ENCODE measurements at regions not wholly inside any gene's neighbourhood (a gene's known extent, or its start where the extent isn't known, plus 50 kb on each side); places are given as distances from the start of the nearest gene placed in this dataset.
"Not testable (repeated sequence)": the region's sequence is repeated elsewhere in the genome, so short reads cannot be mapped to it uniquely, and the experiment has no call there.

DNA sequence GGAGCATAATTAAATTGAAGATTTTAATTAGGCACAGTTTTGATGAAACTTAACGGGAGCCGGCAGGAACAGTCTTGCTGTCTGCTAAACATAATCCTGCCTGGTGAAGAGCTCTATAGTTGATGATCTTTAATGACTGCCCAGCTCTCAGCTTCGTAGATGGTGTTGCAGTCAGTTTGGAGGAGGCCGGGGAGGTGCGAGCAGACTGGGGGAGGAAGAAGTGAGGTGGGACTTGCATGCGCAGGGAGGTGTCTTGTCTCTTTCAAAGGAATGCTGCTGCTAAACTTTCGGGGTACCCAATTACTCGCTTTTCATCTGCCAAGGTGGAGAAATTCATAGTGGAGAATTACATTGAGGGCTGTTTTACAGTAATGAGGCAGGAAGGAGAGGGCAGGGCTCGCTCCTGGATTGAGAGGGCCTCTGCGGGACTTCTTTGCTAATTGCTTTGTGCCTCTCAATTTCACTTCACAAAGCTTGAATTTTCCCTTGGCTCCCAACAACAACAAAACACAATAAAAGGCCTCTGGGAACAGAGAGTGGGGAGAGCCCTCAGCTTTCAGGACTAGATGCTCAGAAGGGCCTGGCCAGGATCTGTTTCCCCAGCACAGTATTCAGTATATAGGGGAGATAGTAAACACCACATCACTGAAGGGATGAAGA lies 257.9 kb upstream of the ADRA1B start:
- DNase-seq, result no peak

DNA sequence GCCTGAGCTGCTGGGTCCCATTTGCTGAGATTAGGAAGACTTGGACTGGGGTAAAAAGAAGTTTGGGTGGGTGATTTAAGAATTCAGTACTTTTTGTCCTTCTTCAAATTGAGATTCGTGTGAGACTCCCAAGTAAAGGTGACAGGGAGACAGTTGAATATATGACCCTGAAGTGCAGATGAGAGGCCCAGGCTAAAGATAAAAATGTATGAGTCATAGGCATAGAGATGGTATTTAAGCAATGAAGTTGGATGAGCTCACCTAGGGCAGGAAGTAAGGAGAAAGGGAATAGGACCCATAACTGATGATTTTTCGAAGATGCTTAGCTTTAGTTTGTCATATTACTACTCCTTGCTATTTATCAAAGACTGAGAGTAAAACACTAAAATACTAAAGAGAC lies 255.9 kb upstream of the ADRA1B start:
- no peak for DNase-seq

DNA sequence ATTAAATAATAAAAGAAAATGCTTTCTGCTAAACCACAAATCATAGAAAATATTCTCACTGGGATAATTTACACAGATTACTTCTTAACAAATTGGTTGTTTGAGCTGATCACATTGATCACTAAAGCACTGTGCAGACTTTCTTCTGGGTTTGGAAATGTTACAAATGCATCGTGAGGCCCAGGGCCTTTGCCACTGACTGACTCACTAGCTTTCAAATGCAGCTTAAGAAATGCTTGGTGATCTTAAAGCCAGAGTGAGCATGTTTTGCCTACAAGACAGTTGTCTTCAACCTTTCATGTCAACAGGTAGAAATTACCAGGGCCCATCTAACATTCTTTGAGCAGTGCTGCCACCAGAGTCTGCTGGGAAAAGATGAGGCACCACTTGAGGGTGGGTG lies 252.3 kb upstream of the ADRA1B start:
- DNase-seq, result no peak

DNA sequence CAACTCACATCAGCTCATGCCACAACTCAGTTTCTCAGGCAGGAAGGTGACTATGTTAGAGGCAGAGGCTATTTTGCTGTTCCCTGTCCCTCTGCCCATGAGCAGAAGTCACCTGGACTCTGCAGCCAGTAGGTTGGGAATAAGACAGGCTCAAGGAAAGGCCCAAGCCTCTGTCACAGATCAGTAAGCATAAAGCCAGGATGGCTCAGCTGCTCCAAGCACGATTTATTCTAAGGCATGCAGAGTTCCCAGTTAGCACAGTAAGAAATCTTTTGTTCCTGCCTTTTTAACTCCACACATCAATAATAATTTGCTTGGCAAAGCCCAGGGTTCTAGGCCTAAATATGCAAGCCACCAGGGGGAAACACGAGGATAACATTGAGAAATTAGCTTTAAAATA lies 249.0 kb upstream of the ADRA1B start:
- DNase-seq, result no peak

DNA sequence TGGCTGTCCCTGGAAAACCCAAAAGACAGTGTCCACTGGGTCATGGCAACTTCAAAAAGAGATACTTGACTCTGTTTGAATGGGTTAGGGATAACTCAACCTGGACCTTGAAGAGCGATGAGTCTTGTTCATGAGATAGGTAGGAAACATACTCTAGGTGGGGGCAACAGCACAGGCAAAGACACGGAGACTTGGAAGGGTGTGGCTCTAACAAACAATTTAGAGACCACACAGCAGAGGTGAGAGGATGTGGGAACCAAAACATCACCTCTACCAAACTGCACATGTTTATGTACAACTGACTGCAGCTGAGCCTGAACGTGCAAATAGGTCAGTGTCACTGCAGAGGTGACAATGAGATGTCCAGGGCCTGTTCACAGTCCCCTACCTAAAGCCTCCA lies 247.7 kb upstream of the ADRA1B start:
- no peak for DNase-seq

DNA sequence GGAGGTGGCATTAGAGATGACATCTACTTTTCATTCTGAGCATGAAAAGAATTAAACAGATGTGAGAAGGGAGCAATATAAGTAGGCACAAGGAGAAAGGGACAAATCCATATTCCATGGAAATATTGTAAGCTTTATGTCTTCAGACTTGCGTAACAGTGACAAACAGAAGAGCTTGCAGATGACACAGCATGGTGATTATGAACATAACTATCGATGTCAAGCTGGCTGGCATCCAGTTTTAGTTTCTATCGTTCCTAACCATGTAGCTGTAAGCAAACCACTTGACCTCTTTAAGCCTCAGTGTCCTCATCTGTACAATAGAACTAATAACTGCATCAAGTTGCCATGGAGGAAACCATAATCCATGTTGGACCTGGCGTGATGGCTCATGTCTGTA lies 246.7 kb upstream of the ADRA1B start:
- DNase-seq, result no peak

DNA sequence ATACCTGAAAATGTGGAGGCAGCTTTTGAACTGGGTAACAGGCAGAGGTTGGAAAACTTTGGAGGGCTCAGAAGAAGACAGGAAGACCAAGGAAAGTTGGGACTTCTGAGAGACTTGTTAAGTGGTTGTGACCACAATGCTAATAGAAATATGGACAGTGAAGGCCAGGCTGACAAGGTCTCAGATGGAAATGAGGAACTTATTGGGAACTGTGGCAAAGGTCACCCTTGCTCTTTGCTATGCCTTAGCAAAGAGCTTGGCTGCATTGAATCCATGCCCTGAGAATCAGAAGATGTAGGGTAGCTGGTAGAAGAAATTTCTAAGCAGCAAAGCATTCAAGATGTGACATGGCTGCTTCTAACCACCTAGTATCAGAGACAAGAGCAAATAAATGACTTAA lies 244.4 kb upstream of the ADRA1B start:
- DNase-seq, result no peak

DNA sequence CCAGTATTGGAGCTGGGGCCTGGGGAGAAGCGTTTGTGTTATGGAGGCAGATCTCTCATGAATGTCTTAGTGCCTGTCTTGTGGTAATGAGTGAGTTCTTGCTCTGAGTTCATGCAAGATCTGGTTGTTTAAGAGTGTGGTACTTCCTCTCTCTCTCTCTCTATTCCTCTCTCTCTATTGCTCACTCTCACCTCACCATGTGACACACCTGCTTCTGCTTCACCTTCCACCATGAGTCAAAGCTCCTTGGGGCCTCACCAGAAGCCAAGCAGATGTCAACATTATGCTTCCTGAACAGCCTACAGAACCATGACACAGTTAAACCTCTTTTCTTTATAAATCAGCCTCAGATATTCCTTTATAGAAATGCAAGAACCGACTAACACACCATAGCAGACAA lies 242.7 kb upstream of the ADRA1B start:
- DNase-seq, result no peak

DNA sequence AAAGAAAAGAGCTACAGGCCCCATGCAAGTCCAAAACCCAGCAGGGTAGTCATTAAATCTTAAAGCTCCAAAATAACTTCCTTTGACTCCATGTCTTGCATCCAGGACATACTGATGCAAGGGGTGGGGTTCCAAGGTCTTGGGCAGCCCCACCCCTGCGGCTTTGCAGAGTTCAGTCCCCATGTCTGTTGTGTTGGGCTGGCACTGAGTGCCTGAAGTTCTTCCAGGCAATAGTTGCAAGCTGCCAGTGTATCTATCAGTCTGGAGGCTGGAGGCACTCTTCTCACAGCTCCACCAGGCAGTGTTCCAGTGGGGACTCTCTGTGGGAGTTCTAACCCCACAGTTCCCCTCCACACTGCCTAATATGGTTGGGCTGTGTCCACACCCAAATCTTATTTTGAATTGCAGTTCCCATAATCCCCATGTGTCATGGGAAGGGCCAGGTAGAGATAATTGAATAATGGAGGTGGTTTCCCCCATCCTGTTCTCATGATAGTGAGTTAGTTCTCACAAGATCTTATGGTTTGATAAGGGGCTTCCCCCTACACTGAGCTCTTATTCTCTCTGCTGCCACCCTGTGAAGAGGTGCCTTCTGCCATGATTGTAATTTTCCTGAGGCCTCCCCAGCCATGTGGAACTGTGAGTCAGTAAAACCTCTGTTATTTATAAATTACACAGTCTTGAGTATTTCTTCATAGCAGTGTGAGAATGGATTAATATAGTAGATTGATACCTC lies 237.5 kb upstream of the ADRA1B start:
- no peak for DNase-seq

DNA sequence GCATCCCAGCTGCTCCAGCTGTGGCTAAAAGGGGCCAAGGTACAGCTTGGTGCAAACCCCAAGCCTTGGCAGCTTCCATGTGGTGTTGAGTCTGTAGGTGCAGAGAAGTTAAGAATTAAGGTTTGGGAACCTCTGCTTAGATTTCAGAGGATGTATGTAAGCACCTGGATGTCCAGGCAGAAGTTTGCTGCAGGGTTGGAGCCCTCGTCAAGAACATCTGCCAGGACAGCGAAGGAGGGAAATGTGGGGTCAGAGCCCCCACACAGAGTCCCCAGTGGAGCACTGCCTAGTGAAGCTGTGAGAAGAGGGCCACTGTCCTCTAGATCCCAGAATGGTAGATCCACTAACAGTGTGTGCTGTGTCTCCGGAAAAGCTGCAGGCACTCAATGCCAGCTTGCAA lies 236.2 kb upstream of the ADRA1B start:
- no peak for DNase-seq

DNA sequence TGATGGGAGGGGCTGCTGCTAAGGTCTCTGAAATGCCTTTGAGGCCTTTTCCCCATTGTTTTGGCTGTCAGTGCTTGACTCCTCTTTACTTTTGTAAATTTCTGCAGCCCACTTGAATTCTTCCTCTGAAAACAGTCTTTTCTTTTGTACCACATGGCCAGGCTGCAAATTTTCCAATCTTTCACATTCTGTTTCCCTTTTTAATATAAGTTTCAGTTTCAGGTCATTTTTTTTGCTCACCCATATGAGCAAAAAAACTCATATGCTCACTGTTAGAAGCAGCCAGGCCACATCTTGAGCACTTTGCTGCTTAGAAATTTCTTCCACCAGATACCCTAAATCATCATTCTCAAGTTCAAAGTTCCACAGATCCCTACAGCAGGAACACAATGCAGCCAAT lies 234.6 kb upstream of the ADRA1B start:
- no peak for DNase-seq

DNA sequence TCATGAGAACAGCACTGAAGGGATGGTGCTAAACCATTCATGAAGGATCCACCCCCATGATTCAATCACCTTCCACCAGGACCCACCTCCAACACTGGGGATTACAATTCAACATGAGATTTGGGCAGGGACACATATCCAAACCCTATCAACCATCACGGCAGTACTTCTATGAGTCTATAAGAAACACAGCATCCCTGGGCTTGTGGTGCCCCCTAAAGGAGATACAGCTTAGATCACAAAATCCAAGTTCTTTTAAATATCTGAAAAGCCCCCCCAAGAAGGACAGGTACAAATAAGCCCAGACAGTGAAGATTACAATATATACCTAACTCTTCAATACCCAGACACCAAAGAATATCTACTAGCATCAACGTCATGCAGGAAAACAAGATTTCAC lies 233.7 kb upstream of the ADRA1B start:
- DNase-seq, result no peak

DNA sequence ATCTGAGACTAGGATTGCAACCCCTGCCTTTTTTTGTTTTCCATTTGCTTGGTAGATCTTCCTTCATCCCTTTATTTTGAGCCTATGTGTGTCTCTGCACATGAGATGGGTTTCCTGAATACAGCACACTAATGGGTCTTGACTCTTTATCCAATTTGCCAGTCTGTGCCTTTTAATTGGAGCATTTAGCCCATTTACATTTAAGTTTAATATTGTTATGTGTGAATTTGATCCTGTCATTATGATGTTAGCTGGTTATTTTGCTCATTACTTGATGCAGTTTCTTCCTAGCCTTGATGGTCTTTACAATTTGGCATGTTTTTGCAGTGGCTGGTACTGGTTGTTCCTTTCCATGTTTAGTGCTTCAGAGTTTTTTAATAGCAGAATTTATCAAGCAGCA lies 228.4 kb upstream of the ADRA1B start:
- not testable (repeated sequence) for DNase-seq

DNA sequence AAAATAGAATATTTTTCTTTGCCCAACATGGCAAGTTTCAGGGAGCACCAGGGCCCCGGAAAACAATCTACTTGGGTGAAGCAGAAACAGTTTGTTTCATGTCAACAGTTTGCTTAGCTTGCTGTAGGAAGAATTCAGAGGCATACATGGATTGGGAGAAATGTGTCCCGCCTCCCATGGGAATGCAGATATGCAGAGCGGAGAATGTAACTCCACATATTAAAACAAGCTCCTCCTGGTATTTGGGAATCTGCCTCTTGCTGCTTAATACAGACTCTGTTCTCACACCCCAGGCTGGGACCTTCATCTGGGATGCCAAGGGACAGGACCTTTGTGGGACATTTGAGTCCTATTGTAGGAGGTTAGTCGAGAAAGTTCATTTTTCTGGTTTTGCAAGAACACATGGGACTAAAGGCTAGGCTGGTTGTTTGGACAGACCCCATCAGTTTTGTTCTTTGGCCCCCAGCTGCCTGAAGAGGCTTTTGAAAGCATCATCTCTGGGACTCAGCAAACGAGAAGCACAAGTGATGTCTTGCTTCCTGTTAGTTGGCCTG lies 220.5 kb upstream of the ADRA1B start:
- DNase-seq, result no peak

DNA sequence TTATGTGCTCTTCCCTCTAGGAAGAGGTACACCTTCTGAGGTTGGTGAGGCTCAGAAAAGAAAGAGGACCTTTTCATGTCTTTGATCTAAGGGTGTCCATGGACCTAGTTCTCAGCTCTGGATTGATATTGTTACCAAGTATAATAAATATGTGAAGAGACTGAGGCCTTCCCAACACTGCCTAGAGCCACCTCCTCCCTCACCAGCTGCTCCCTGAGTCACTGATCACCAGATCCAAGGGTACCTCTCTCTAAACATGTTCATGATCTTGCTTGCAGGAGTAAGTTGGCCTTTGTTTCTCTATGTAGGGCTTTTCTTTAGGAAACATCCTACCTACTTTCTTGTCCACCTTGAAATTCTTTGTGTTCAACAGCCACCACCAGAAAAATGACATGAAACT lies 218.8 kb upstream of the ADRA1B start:
- DNase-seq, result no peak

DNA sequence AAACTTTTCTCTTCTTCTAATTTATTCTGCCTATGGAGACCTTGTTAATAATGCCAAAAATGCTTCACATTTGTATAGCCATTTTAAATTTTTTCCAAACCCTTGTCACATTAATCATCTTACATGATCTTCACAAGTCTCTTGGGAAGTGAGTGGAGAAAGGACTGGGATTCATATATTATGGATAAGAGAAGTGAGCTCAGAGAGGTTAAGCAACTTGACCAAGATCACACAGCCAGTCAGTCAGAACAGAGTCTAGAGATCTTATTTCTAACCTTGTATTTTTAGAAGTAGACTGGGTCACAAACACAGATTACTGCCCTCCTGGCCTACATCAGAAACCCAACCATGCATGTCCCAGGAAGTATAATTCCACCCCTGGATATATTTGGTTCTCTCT lies 218.0 kb upstream of the ADRA1B start:
- DNase-seq, result no peak

DNA sequence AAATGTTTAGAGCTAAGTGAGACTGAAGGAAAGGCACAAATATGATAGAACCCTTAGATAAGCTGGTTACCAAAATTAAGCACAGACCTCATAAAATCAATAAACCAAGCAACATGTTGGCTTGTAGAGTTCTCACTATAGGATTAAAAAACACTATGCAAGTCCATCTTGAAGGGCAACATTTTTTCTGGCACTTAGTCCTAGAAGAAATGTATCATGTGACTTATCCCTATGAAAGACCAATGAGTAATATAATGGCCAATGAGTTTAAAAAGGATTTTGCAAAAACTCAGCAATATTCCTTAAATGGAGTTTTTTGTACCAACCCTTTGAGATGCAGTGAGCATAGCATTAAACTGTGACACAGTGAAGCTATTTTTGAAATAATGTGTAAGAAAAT lies 216.3 kb upstream of the ADRA1B start:
- no peak for DNase-seq

DNA sequence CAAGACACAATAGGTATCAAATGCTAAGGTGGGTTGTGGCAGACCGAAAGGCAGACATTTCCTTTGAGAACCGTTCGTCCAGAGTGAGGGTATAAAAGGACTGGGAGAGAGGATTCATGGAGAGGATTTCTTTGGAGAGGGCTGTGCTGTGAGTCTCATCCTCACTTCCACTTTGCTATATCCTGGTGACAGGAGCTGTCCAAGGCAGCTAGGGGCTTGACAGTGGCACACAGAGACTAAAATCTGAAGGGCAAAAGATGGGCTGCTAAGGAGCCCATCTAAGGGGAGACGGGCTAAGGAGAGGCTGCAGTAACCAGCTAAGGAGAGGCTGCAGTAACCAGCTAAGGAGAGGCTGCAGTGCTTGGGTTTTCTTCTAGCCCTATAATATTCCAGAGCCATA lies 214.0 kb upstream of the ADRA1B start:
- DNase-seq, result no peak

DNA sequence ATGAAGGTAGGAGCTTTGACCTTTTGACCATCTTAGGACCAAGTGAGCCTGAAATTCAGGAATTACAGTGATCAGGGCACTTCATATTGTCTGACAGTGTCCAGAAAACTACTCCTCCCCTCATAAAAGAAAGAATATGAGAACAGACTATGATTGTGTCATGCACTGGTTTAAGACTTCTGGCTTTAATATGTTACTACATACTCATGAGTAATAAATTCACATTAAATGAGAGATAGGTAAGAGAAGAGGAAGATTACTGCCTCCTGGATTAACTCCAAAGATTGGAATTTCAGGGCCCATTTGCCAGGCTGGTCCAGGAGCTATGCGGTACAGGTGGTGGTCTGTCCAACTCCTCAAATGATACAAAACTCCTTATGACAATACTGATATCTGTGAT lies 213.5 kb upstream of the ADRA1B start:
- DNase-seq, result no peak

DNA sequence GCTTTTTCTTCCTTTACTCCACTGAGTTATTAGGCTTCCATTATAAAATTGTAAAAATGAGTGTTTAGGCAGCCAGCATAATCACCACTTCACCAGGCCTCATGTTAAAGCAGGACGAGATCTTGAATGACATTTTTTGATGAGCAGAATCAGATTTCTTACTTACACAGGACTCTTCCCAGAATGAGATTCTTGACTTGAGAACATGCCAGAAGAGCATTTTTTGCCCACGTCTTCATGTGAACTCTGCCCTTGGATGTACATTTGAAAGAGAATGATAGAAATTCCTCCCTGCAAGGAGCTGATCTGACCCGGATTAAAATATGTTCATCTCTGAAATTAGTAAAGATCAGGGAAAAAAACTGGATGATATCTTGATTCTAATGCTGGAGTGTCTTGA lies 212.1 kb upstream of the ADRA1B start:
- no peak for DNase-seq

DNA sequence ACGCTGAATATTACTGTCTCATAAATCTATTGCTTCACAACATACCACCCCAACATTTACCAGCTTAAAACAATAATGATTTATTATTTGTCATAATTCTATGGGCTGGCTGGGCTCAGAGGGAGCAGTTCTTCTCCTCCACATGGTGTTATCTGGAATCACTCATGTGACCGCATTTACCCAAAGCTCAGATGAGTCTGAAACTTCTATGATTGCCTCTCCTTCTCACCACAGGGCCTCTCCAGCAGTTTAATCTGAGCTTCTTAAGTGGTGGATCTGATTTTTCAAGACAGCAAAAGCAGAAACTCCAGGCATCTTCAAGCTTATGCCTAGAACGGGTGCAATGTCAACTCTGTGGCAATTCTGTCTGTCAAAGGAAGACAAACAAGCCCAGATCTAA lies 210.3 kb upstream of the ADRA1B start:
- no peak for DNase-seq

DNA sequence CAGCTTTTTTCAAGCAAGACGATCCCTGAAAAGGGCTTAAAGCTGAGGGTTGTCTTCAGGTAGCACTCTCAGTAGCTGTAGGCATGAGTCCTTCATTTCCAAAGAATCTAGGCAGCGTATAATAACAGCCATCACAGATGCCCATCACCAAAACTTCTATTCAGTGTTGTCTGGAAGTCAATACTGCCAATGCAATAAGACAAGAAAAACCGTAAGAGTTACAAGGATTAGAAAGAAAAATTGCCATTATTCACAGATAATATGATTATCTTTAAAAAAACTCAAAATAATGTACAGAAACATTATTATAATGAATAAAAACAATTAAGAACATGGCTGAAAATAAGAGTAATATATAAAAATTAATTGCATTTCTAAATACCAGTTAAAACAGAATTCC lies 208.2 kb upstream of the ADRA1B start:
- DNase-seq, result no peak

DNA sequence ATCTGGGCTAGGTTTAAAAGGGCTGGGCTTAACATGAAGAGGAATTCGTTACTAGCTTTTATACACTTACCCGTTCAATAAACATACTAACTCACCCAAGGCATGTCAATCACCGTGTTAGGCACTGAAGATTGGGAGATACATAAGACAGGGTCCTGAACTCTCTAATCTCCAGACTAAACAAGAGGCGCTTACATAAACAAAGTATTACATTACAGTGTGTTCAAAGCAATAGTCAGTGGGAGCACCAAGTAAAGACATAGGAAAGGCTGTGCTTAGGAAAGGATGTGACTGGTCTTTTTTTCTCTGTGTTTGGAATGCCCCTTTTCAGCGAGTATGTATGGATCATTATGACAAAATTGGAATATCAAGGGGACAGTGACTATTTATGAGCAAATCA lies 203.6 kb upstream of the ADRA1B start:
- no peak for DNase-seq

DNA sequence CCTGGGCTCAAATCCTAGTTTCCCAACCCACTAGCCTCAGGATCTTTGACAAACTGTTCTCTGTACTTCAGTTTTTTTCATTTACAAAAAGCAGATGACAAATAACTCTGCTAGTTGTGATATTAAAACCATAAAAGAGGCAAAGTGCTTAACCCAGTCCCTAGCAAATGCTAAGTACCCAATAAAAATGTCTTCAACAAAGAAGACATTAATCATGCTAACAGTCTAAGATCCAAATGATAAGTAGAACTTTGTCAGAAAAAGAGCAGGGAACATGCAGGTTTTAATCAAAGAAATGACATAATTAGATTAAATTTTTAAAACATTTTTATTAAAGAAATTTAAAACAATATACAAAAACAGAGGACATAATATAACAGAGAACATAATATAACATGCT lies 203.0 kb upstream of the ADRA1B start:
- DNase-seq, result no peak

DNA sequence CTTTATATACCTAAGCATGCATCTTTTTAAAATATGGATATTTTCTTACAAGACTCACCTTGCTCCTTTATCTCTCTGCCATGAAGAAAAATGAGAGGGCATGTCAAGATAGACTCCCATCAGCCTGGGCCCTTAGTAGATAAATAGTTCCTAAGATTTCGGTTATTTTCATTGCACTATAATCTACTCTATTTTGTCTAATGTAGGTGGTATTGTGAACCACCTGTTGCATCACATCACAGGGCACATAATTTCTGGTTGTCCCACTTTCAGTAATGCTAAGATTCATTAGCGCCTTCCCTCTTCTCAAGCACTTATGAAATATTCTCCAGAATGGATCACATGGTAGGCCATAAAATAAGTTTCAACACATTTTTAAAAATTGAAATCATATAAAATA lies 202.5 kb upstream of the ADRA1B start:
- no peak for DNase-seq
